ENCODE measurements at regions not wholly inside any gene's neighbourhood (a gene's known extent, or its start where the extent isn't known, plus 50 kb on each side); places are given as distances from the start of the nearest gene placed in this dataset.

GRCh38 chr17:68805609-68806008 lies 149.6 kb downstream of the ABCA8 start:
- TF ChIP-seq POLR2AphosphoS5 (IDR thresholded peaks at IDR 0.05) (no peak), CTCF (IDR thresholded peaks at IDR 0.05) (no peak), POLR2A (IDR thresholded peaks at IDR 0.05) (no peak)

Measured in stomach (tissue), 4 donors.